ENCODE measurements at regions not wholly inside any gene's neighbourhood (a gene's known extent, or its start where the extent isn't known, plus 50 kb on each side); places are given as distances from the start of the nearest gene placed in this dataset.

GRCh38 chr1:239630767-239631166 lies 244.4 kb downstream of the CHRM3 start:
- POLR2A ChIA-PET, result no interaction called here

GRCh38 chr1:239633432-239633831 lies 247.1 kb downstream of the CHRM3 start:
- Mint-ChIP-seq H3K4me1 (no peaks in the 10 kb centered on the region), H3K36me3 (ENCODE audit: low read depth) (no peaks in the 10 kb centered on the region), H3K27ac (no peak overlapping the region), H3K27me3 (no peaks in the 10 kb centered on the region), H3K4me3 (no peak overlapping the region), H3K9me3 (peaks cover 2% of the 10 kb centered on the region)
- no peak for DNase-seq
- CTCF ChIA-PET, result no interaction called here
- POLR2A ChIA-PET, result no interaction called here

More at GRCh38 chr1:239630767-239631166, 244.4 kb downstream of the CHRM3 start:
- H3K27me3 Mint-ChIP-seq, result no peaks in the 10 kb centered on the region
- peaks cover 2% of the 10 kb centered on the region for H3K9me3 Mint-ChIP-seq
- no peak overlapping the region for H3K4me3 Mint-ChIP-seq
- H3K4me1 Mint-ChIP-seq, result no peaks in the 10 kb centered on the region
- DNase-seq, result no peak
- no peak overlapping the region for H3K27ac Mint-ChIP-seq
- CTCF ChIA-PET, result no interaction called here
- no peaks in the 10 kb centered on the region for H3K36me3 Mint-ChIP-seq (ENCODE audit: low read depth)

GRCh38 chr1:239635276-239635675 lies 248.9 kb downstream of the CHRM3 start:
- ChIA-PET POLR2A (no interaction called here), CTCF (no interaction called here)
- no peaks in the 10 kb centered on the region for H3K36me3 Mint-ChIP-seq (ENCODE audit: low read depth)
- no peaks in the 10 kb centered on the region for H3K27me3 Mint-ChIP-seq
- H3K27ac Mint-ChIP-seq, result no peak overlapping the region
- H3K4me3 Mint-ChIP-seq, result no peak overlapping the region
- peaks cover 2% of the 10 kb centered on the region for H3K9me3 Mint-ChIP-seq
- DNase-seq, result no peak
- H3K4me1 Mint-ChIP-seq, result no peaks in the 10 kb centered on the region

- Mint-ChIP-seq H3K9me3 (peaks cover 2% of the 10 kb centered on the region), H3K27ac (no peak overlapping the region), H3K27me3 (no peaks in the 10 kb centered on the region), H3K36me3 (ENCODE audit: low read depth) (no peaks in the 10 kb centered on the region), H3K4me1 (no peaks in the 10 kb centered on the region), H3K4me3 (no peak overlapping the region)
- ChIA-PET POLR2A (no interaction called here), CTCF (no interaction called here)
- DNase-seq, result no peak
Observed at GRCh38 chr1:239636347-239636746, 250.0 kb downstream of the CHRM3 start.

- H3K27ac Mint-ChIP-seq, result no peak overlapping the region
- no peaks in the 10 kb centered on the region for H3K4me1 Mint-ChIP-seq
- H3K36me3 Mint-ChIP-seq (ENCODE audit: low read depth), result no peaks in the 10 kb centered on the region
- H3K9me3 Mint-ChIP-seq, result no peaks in the 10 kb centered on the region
- H3K4me3 Mint-ChIP-seq, result no peak overlapping the region
- CTCF ChIA-PET, result no interaction called here
- peaks cover 1% of the 10 kb centered on the region for H3K27me3 Mint-ChIP-seq
- POLR2A ChIA-PET, result no interaction called here
- DNase-seq, result no peak
Observed at GRCh38 chr1:239644604-239645003, 258.2 kb downstream of the CHRM3 start.

GRCh38 chr1:239647045-239647444 lies 260.7 kb downstream of the CHRM3 start:
- CTCF ChIA-PET, result no interaction called here
- no peaks in the 10 kb centered on the region for H3K9me3 Mint-ChIP-seq
- no peaks in the 10 kb centered on the region for H3K4me1 Mint-ChIP-seq
- POLR2A ChIA-PET, result interaction anchor here (1.8 kb wide), 1 partner anchor 71 kb away, joined by 6 read pairs; no protein-coding TSS in a partner anchor
- H3K27me3 Mint-ChIP-seq, result peaks cover 1% of the 10 kb centered on the region
- no peak for DNase-seq
- no peaks in the 10 kb centered on the region for H3K36me3 Mint-ChIP-seq (ENCODE audit: low read depth)
- no peak overlapping the region for H3K4me3 Mint-ChIP-seq
- no peak overlapping the region for H3K27ac Mint-ChIP-seq

GRCh38 chr1:239647964-239648632 lies 261.7 kb downstream of the CHRM3 start:
- ChIA-PET POLR2A (interaction anchor here (1.8 kb wide), 1 partner anchor 70 kb away, joined by 6 read pairs; no protein-coding TSS in a partner anchor), CTCF (no interaction called here)
- no peak for DNase-seq

GRCh38 chr1:239655023-239655422 lies 268.7 kb downstream of the CHRM3 start:
- Mint-ChIP-seq H3K27ac (no peak overlapping the region), H3K4me3 (no peak overlapping the region), H3K9me3 (no peaks in the 10 kb centered on the region), H3K36me3 (ENCODE audit: low read depth) (no peaks in the 10 kb centered on the region), H3K4me1 (no peaks in the 10 kb centered on the region), H3K27me3 (no peaks in the 10 kb centered on the region)
- ChIA-PET CTCF (no interaction called here), POLR2A (no interaction called here)
- no peak for DNase-seq

More at GRCh38 chr1:239647964-239648632, 261.7 kb downstream of the CHRM3 start:
- Mint-ChIP-seq H3K27ac (no peak overlapping the region), H3K36me3 (ENCODE audit: low read depth) (no peaks in the 10 kb centered on the region), H3K9me3 (no peaks in the 10 kb centered on the region), H3K4me3 (no peak overlapping the region), H3K4me1 (no peaks in the 10 kb centered on the region), H3K27me3 (no peaks in the 10 kb centered on the region)

GRCh38 chr1:239657291-239657690 lies 270.9 kb downstream of the CHRM3 start:
- no peaks in the 10 kb centered on the region for H3K27me3 Mint-ChIP-seq
- H3K4me1 Mint-ChIP-seq, result no peaks in the 10 kb centered on the region
- H3K9me3 Mint-ChIP-seq, result no peaks in the 10 kb centered on the region
- no peak for DNase-seq
- CTCF ChIA-PET, result no interaction called here
- no peak overlapping the region for H3K4me3 Mint-ChIP-seq
- H3K36me3 Mint-ChIP-seq (ENCODE audit: low read depth), result no peaks in the 10 kb centered on the region
- H3K27ac Mint-ChIP-seq, result no peak overlapping the region
- POLR2A ChIA-PET, result no interaction called here

- Mint-ChIP-seq H3K36me3 (ENCODE audit: low read depth) (no peaks in the 10 kb centered on the region), H3K4me3 (no peak overlapping the region), H3K9me3 (peaks cover 4% of the 10 kb centered on the region), H3K27ac (no peak overlapping the region), H3K27me3 (no peaks in the 10 kb centered on the region), H3K4me1 (no peaks in the 10 kb centered on the region)
- DNase-seq, result no peak
- CTCF ChIA-PET, result no interaction called here
- POLR2A ChIA-PET, result no interaction called here
Observed at GRCh38 chr1:239662950-239663349, 276.6 kb downstream of the CHRM3 start.

GRCh38 chr1:239672256-239672655 lies 285.9 kb downstream of the CHRM3 start:
- no peaks in the 10 kb centered on the region for H3K27me3 Mint-ChIP-seq
- no peaks in the 10 kb centered on the region for H3K36me3 Mint-ChIP-seq (ENCODE audit: low read depth)
- POLR2A ChIA-PET, result no interaction called here
- H3K4me1 Mint-ChIP-seq, result no peaks in the 10 kb centered on the region
- CTCF ChIA-PET, result no interaction called here
- no peak overlapping the region for H3K27ac Mint-ChIP-seq
- no peak overlapping the region for H3K4me3 Mint-ChIP-seq
- no peaks in the 10 kb centered on the region for H3K9me3 Mint-ChIP-seq
- no peak for DNase-seq

- Mint-ChIP-seq H3K4me1 (no peaks in the 10 kb centered on the region), H3K27me3 (no peaks in the 10 kb centered on the region), H3K27ac (no peak overlapping the region), H3K36me3 (ENCODE audit: low read depth) (no peaks in the 10 kb centered on the region), H3K4me3 (no peak overlapping the region), H3K9me3 (no peaks in the 10 kb centered on the region)
- DNase-seq, result no peak
- ChIA-PET POLR2A (interaction anchor here (0.6 kb wide), 1 partner anchor 44 kb away, joined by 3 read pairs; no protein-coding TSS in a partner anchor), CTCF (interaction anchor here (1.3 kb wide), 1 partner anchor 32 kb away, joined by 3 read pairs; no protein-coding TSS in a partner anchor)
Observed at GRCh38 chr1:239675735-239676134, 289.4 kb downstream of the CHRM3 start.

GRCh38 chr1:239676522-239677273 lies 290.3 kb downstream of the CHRM3 start:
- CTCF ChIA-PET, result interaction anchor here (1.3 kb wide), 1 partner anchor 31 kb away, joined by 3 read pairs; no protein-coding TSS in a partner anchor
- H3K4me1 Mint-ChIP-seq, result no peaks in the 10 kb centered on the region
- no peak overlapping the region for H3K27ac Mint-ChIP-seq
- DNase-seq, result no peak
- H3K4me3 Mint-ChIP-seq, result no peak overlapping the region
- H3K9me3 Mint-ChIP-seq, result no peaks in the 10 kb centered on the region
- POLR2A ChIA-PET, result interaction anchor here (0.6 kb wide), 1 partner anchor 43 kb away, joined by 3 read pairs; no protein-coding TSS in a partner anchor
- H3K27me3 Mint-ChIP-seq, result no peaks in the 10 kb centered on the region
- no peaks in the 10 kb centered on the region for H3K36me3 Mint-ChIP-seq (ENCODE audit: low read depth)

GRCh38 chr1:239677362-239677761 lies 291.0 kb downstream of the CHRM3 start:
- H3K27ac Mint-ChIP-seq, result no peak overlapping the region
- CTCF ChIA-PET, result no interaction called here
- no peaks in the 10 kb centered on the region for H3K27me3 Mint-ChIP-seq
- no peak for DNase-seq
- no peaks in the 10 kb centered on the region for H3K9me3 Mint-ChIP-seq
- no peaks in the 10 kb centered on the region for H3K36me3 Mint-ChIP-seq (ENCODE audit: low read depth)
- no peak overlapping the region for H3K4me3 Mint-ChIP-seq
- POLR2A ChIA-PET, result no interaction called here
- no peaks in the 10 kb centered on the region for H3K4me1 Mint-ChIP-seq

Data from activated CD4-positive, alpha-beta memory T cell treated with anti-CD3 and anti-CD28 coated beads, Interleukin-2, amount 10 ng/mL, durations not matched to agents 7 days and 5 days (primary cell).